Effector memory CD4-positive, alpha-beta T cell (primary cell): ENCODE measurements at regions not wholly inside any gene's neighbourhood (a gene's known extent, or its start where the extent isn't known, plus 50 kb on each side); places are given as distances from the start of the nearest gene placed in this dataset.

ENCODE experiments used
- DNase-seq, 3 donors: peaks; one replicate each; pipeline ENCODE4 v3.0.0-alpha.2; 2020
- H3K27ac ChIP-seq: 2 replicates; pipeline ENCODE4 v1.7.0; 2013; ENCODE audit warnings: mild to moderate bottlenecking, low read length, moderate library complexity; ENCODE audit not compliant: insufficient read depth, poor library complexity, severe bottlenecking
- H3K27me3 ChIP-seq: replicated peaks from 2 replicates; pipeline ENCODE4 v1.7.0; 2013; ENCODE audit warnings: mild to moderate bottlenecking, low read length; ENCODE audit not compliant: insufficient read depth, control insufficient read depth, poor library complexity, severe bottlenecking
- H3K36me3 ChIP-seq: 2 replicates; pipeline ENCODE4 v1.7.0; 2013; ENCODE audit warnings: mild to moderate bottlenecking, low read length, moderate library complexity; ENCODE audit not compliant: control insufficient read depth, insufficient read depth
- H3K4me1 ChIP-seq: 2 replicates; pipeline ENCODE4 v1.7.0; 2013; ENCODE audit warnings: low read length, mild to moderate bottlenecking; ENCODE audit not compliant: control insufficient read depth, insufficient read depth, poor library complexity, severe bottlenecking
- H3K4me3 ChIP-seq: 2 replicates; pipeline ENCODE4 v1.7.0; 2013; ENCODE audit warnings: low read length, low read depth, mild to moderate bottlenecking; ENCODE audit not compliant: insufficient read depth, poor library complexity, severe bottlenecking
- H3K9me3 ChIP-seq: 2 replicates; pipeline ENCODE4 v1.7.0; 2013; ENCODE audit warnings: mild to moderate bottlenecking, low read length, moderate library complexity; ENCODE audit not compliant: control insufficient read depth

DNA sequence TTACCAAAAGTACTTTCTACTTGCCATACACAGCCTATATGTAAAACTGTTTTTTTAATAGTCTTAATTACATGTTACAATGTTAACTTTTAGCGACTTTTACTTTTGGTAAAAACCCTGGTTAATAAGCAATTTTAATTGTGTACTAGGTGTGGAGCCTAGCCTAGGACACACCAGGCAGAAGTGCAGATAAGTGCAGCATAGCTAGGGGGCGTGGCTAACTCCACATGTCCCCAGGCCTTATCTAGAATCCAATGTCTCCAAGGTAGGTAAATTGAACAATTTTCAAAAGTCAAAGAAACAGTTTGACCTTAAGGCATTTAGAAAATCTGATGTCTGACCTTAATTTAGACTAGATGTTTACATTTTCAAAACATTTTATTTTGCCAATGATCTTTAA, 858.7 kb downstream of the CCSER2 start:
- H3K4me1 ChIP-seq = no peaks in the 10 kb centered on the region
- H3K36me3 ChIP-seq = no peaks in the 10 kb centered on the region
- DNase-seq = no peak

DNA sequence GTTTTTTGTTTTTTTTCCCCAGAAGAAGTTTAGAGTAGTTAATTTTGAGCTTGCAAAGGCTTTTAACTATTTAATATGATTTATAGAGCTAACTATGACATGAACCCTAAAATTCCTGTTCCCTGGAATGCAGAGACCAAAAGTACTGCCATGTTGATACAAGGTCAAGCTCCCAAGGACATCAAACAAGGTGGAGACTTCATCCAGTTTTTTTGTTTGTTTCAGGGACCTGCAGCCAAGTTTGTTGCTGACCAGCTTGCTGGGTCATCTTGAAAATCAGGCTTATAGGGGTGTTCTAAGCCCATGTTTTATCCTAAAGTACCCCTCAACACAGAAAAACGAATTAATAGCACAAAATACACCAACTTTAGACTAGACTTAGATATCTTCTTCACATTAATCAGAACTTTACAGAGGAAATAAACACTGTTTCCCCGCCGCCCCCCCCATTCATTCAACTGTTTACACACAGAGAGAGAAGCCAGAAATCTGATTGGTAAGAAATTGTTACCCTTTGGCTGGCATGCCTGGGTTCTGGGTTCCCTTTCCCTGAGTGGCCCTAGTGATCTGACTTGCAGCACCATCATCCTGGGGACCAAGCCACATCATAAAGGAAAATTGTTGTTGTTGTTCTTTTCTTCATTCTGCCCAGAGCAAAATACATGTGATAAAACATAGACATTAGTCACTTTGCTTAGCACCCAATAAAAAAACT, 860.5 kb downstream of the CCSER2 start:
- H3K9me3 ChIP-seq = no peaks in the 10 kb centered on the region
- H3K36me3 ChIP-seq = no peaks in the 10 kb centered on the region
- H3K4me1 ChIP-seq = no peaks in the 10 kb centered on the region
- DNase-seq = no peak
- H3K27me3 ChIP-seq = no peaks in the 10 kb centered on the region
- no peak overlapping the region for H3K27ac ChIP-seq
- no peak overlapping the region for H3K4me3 ChIP-seq

More for the DNA sequence above, 858.7 kb downstream of the CCSER2 start:
- no peak overlapping the region for H3K4me3 ChIP-seq
- no peaks in the 10 kb centered on the region for H3K27me3 ChIP-seq
- H3K9me3 ChIP-seq = no peaks in the 10 kb centered on the region
- H3K27ac ChIP-seq = no peak overlapping the region

GRCh38 chr10:85193796-85194195, 865.4 kb downstream of the CCSER2 start:
- Histone ChIP-seq H3K27ac (no peak overlapping the region), H3K27me3 (no peaks in the 10 kb centered on the region), H3K9me3 (no peaks in the 10 kb centered on the region), H3K4me3 (no peak overlapping the region), H3K36me3 (no peaks in the 10 kb centered on the region), H3K4me1 (no peaks in the 10 kb centered on the region)
- no peak for DNase-seq

DNA sequence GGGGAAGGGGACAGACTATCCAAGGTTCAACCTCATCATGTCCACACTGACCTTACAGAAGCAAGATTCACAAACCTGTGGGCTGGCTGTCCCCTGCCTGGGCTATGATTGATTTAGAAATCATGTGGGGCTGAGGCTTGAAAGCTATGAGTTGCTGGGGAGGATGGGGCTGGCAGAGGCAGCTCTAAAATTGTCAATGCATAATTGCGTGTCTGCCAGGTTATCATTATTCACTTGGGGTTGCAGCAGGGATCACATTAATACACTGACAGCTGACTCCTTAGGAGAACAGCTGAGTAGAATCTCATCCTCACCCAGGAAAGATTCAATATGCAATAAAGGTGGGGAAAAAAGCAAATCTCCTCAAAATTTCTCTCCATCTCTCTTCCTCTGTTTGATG, 866.3 kb downstream of the CCSER2 start:
- H3K36me3 ChIP-seq = no peaks in the 10 kb centered on the region
- DNase-seq = no peak

GRCh38 chr10:85195596-85195995, 867.2 kb downstream of the CCSER2 start:
- H3K4me1 ChIP-seq = no peaks in the 10 kb centered on the region

More for the DNA sequence above, 866.3 kb downstream of the CCSER2 start:
- Histone ChIP-seq H3K27me3 (no peaks in the 10 kb centered on the region), H3K4me3 (no peak overlapping the region), H3K4me1 (no peaks in the 10 kb centered on the region), H3K27ac (no peak overlapping the region), H3K9me3 (no peaks in the 10 kb centered on the region)

DNA sequence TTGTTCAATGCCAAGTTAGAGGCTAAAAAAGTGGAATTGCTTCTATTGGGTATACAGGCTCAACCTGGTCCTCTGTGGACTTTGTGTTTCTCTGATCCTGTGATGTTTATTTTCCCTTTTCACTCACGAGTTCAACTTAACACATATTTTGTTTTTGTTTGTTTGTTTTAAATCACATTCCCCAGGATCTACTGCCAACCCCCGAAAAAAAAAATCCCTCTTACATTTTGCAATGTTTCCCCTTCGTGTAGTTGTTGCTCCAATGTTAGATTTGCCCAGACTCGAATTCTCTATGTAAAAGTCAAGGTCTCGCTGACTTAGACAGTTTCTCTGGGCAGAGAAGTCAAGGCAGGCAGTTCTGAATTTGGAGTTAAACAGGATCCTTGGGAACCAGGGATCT, 876.4 kb downstream of the CCSER2 start:
- H3K27me3 ChIP-seq = no peaks in the 10 kb centered on the region
- no peak overlapping the region for H3K4me3 ChIP-seq

More at GRCh38 chr10:85195596-85195995, 867.2 kb downstream of the CCSER2 start:
- Histone ChIP-seq H3K36me3 (no peaks in the 10 kb centered on the region), H3K9me3 (no peaks in the 10 kb centered on the region), H3K4me3 (no peak overlapping the region), H3K27ac (no peak overlapping the region), H3K27me3 (no peaks in the 10 kb centered on the region)
- no peak for DNase-seq

GRCh38 chr10:85212526-85212925, 884.1 kb downstream of the CCSER2 start:
- Histone ChIP-seq H3K27ac (no peak overlapping the region), H3K4me3 (no peak overlapping the region), H3K9me3 (no peaks in the 10 kb centered on the region), H3K36me3 (no peaks in the 10 kb centered on the region), H3K4me1 (no peaks in the 10 kb centered on the region), H3K27me3 (no peaks in the 10 kb centered on the region)
- no peak for DNase-seq

More for the DNA sequence above, 876.4 kb downstream of the CCSER2 start:
- no peak overlapping the region for H3K27ac ChIP-seq
- no peaks in the 10 kb centered on the region for H3K4me1 ChIP-seq
- no peaks in the 10 kb centered on the region for H3K9me3 ChIP-seq
- DNase-seq = no peak
- H3K36me3 ChIP-seq = no peaks in the 10 kb centered on the region

DNA sequence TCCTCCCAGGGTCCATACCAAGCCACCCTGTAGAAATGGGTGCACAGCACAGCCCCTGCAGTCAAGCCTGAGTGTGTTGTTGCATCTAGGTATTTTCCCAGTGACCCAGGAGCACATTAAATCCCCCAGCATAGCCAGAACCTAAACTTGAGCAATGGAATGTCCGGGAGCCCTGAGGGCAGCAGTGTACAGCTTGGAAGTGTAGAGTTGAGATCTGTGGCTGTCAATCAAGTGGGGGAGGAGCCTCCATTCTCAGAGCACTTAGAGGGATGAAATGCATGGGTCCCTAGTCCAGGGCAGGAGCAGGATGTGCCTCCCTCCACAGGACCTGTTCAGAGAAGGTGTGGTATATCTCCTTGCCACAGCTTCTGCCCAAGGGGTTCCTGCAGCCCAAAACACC, 885.1 kb downstream of the CCSER2 start:
- no peak for DNase-seq
- no peaks in the 10 kb centered on the region for H3K9me3 ChIP-seq
- H3K27ac ChIP-seq = no peak overlapping the region
- no peaks in the 10 kb centered on the region for H3K4me1 ChIP-seq
- H3K4me3 ChIP-seq = no peak overlapping the region
- H3K36me3 ChIP-seq = no peaks in the 10 kb centered on the region
- H3K27me3 ChIP-seq = no peaks in the 10 kb centered on the region

DNA sequence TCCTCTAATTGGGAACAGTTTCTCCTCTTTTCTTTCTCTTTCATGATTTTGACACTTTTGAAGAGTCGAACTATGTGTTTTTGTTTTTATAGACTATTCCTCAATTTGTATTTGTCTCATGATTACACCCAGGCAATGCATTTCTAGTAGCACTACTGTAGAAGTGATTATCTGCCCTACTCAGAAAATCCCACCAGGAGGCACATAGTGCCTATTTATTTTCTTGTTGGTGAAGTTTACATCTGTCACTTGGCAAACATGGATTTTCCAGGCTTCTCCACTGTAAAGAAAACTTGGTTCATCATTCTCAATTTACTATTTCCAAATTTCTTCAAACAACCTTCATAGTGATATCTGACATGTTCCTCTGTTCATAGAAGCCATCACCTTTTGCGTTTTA, 893.9 kb downstream of the CCSER2 start:
- Histone ChIP-seq H3K27me3 (no peaks in the 10 kb centered on the region), H3K9me3 (no peaks in the 10 kb centered on the region), H3K36me3 (no peaks in the 10 kb centered on the region), H3K27ac (no peak overlapping the region), H3K4me3 (no peak overlapping the region), H3K4me1 (no peaks in the 10 kb centered on the region)
- no peak for DNase-seq

DNA sequence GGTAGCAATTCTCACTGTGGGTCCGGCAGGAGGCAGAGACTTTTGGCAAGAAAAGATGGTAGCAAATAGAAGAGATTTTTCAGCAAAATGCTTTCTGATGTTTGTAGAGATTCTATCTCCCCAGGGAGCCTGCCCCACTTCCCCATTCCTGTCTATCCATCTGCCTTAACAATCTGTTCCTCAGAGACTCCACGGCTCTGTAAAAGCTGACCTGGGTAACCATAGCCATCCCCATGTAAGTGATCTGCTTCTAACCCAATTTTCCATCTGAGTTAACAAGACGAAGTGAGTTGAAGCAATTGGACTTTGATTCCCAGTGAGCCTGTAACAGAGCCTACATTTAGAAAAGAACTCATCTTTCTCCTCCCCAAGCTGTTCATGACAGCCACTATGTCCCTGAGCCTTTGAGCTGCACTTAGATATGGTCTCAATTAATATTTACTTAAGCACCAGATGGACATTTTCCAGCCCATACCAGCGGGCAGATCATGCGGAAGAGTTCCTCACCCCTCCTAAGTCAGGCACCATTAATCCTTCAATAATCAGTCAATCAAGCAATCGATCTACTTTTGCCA, 896.1 kb downstream of the CCSER2 start:
- no peak for DNase-seq
- Histone ChIP-seq H3K36me3 (no peaks in the 10 kb centered on the region), H3K4me3 (no peak overlapping the region), H3K4me1 (no peaks in the 10 kb centered on the region), H3K27ac (no peak overlapping the region), H3K9me3 (no peaks in the 10 kb centered on the region), H3K27me3 (no peaks in the 10 kb centered on the region)
